SU-DHL-6 (cell line): ENCODE measurements at regions not wholly inside any gene's neighbourhood (a gene's known extent, or its start where the extent isn't known, plus 50 kb on each side); places are given as distances from the start of the nearest gene placed in this dataset.

ENCODE experiments used
- CTCF ChIP-seq: fragments of 200-600 bp; sonication (generic); IDR thresholded peaks from one replicate; pipeline ENCODE4 v1.5.1; 2017; ENCODE audit warnings: antibody characterized with exemption, mild to moderate bottlenecking, low read length, moderate library complexity; ENCODE audit not compliant: insufficient read depth, poor library complexity, severe bottlenecking
- EZH2phosphoT487 ChIP-seq: fragments of 200-600 bp; sonication (generic), shearing (Covaris generic); conservative IDR thresholded peaks from 2 replicates; pipeline ENCODE4 v1.6.1; 2018; ENCODE audit warnings: mild to moderate bottlenecking, antibody characterized with exemption, low read length, moderate library complexity, mixed read lengths

- no peak for TF ChIP-seq CTCF
- TF ChIP-seq EZH2phosphoT487: no peak
Measured at GRCh38 chr18:78774741-78775141, 204.9 kb upstream of the SALL3 start.
